ENCODE measurements at regions not wholly inside any gene's neighbourhood (a gene's known extent, or its start where the extent isn't known, plus 50 kb on each side); places are given as distances from the start of the nearest gene placed in this dataset.

GRCh38 chr2:42910645-42911405 is 118.4 kb upstream of the HAAO start:
- no peak for DNase-seq

- DNase-seq, result no peak
These were observed 117.6 kb upstream of the HAAO start for GRCh38 chr2:42909966-42910365.

GRCh38 chr2:42908518-42909200 is 116.3 kb upstream of the HAAO start:
- no peak for DNase-seq

GRCh38 chr2:42907835-42908234 is 115.5 kb upstream of the HAAO start:
- no peak for DNase-seq

GRCh38 chr2:42906557-42907411 is 114.4 kb upstream of the HAAO start:
- DNase-seq, result no peak

GRCh38 chr2:42906111-42906556 is 113.8 kb upstream of the HAAO start:
- no peak for DNase-seq

GRCh38 chr2:42905341-42906110 is 113.1 kb upstream of the HAAO start:
- no peak for DNase-seq

- DNase-seq, result no peak
These were observed 112.1 kb upstream of the HAAO start for GRCh38 chr2:42904576-42904876.

GRCh38 chr2:42903821-42904575 is 111.6 kb upstream of the HAAO start:
- DNase-seq, result no peak

- no peak for DNase-seq
These were observed 110.7 kb upstream of the HAAO start for GRCh38 chr2:42902939-42903709.

- no peak for DNase-seq
These were observed 108.8 kb upstream of the HAAO start for GRCh38 chr2:42901076-42901640.

GRCh38 chr2:42900289-42900891 is 108.0 kb upstream of the HAAO start:
- DNase-seq, result no peak

GRCh38 chr2:42897358-42897757 is 105.0 kb upstream of the HAAO start:
- no peak for DNase-seq

GRCh38 chr2:42895791-42896135 is 103.4 kb upstream of the HAAO start:
- DNase-seq, result no peak

- DNase-seq, result no peak
These were observed 102.9 kb upstream of the HAAO start for GRCh38 chr2:42895134-42895790.

GRCh38 chr2:42893047-42893758 is 100.8 kb upstream of the HAAO start:
- DNase-seq, result no peak

GRCh38 chr2:42890791-42891355 is 98.5 kb upstream of the HAAO start:
- no peak for DNase-seq

- DNase-seq, result no peak
These were observed 96.2 kb upstream of the HAAO start for GRCh38 chr2:42888321-42889245.
